HG03342 (cell line): ENCODE measurements at regions not wholly inside any gene's neighbourhood (a gene's known extent, or its start where the extent isn't known, plus 50 kb on each side); places are given as distances from the start of the nearest gene placed in this dataset.
"Not testable (repeated sequence)": the region's sequence is repeated elsewhere in the genome, so short reads cannot be mapped to it uniquely, and the experiment has no call there.

Experiments used
- ATAC-seq: cut with Tn5 transposase; IDR thresholded peaks from one replicate; pipeline ENCODE4 v1.9.1; 2021; ENCODE audit warnings: mild to moderate bottlenecking, moderate library complexity; ENCODE audit not compliant: unreplicated experiment

- no peak for ATAC-seq
These were observed 306.8 kb upstream of the ATP11B start for GRCh38 chr3:182486463-182486862.

GRCh38 chr3:182487143-182487542, 306.2 kb upstream of the ATP11B start:
- no peak for ATAC-seq

GRCh38 chr3:182487611-182488010, 305.7 kb upstream of the ATP11B start:
- no peak for ATAC-seq

GRCh38 chr3:182490596-182491491, 302.5 kb upstream of the ATP11B start:
- ATAC-seq = no peak

GRCh38 chr3:182491577-182491976, 301.7 kb upstream of the ATP11B start:
- no peak for ATAC-seq

- ATAC-seq = no peak
These were observed 300.8 kb upstream of the ATP11B start for GRCh38 chr3:182492536-182492935.

GRCh38 chr3:182500289-182500688, 293.0 kb upstream of the ATP11B start:
- ATAC-seq = no peak

GRCh38 chr3:182501856-182502255, 291.4 kb upstream of the ATP11B start:
- ATAC-seq = no peak

GRCh38 chr3:182503401-182503800, 289.9 kb upstream of the ATP11B start:
- no peak for ATAC-seq

- no peak for ATAC-seq
These were observed 284.2 kb upstream of the ATP11B start for GRCh38 chr3:182508919-182509711.

GRCh38 chr3:182509844-182510460, 283.4 kb upstream of the ATP11B start:
- no peak for ATAC-seq

GRCh38 chr3:182514236-182514964, 278.9 kb upstream of the ATP11B start:
- ATAC-seq = no peak

- ATAC-seq = no peak
These were observed 276.5 kb upstream of the ATP11B start for GRCh38 chr3:182516597-182517336.

GRCh38 chr3:182519569-182519968, 273.7 kb upstream of the ATP11B start:
- no peak for ATAC-seq

GRCh38 chr3:182521339-182521738, 272.0 kb upstream of the ATP11B start:
- ATAC-seq = no peak

- not testable (repeated sequence) for ATAC-seq
These were observed 269.9 kb upstream of the ATP11B start for GRCh38 chr3:182523424-182523823.

- no peak for ATAC-seq
These were observed 269.5 kb upstream of the ATP11B start for GRCh38 chr3:182523836-182524235.

GRCh38 chr3:182524711-182525401, 268.4 kb upstream of the ATP11B start:
- ATAC-seq = no peak

GRCh38 chr3:182525766-182526374, 267.4 kb upstream of the ATP11B start:
- ATAC-seq = no peak
